Activated CD8-positive, alpha-beta memory T cell treated with anti-CD3 and anti-CD28 coated beads, Interleukin-2, amount 10 ng/mL, durations not matched to agents 7 days and 5 days (primary cell): ENCODE measurements at regions not wholly inside any gene's neighbourhood (a gene's known extent, or its start where the extent isn't known, plus 50 kb on each side); places are given as distances from the start of the nearest gene placed in this dataset.

Experiments
- ATAC-seq: fragments of 150-1000 bp; cut with Tn5 transposase; one replicate; pipeline ENCODE4 v1.10.0; 2021; ENCODE audit warnings: moderate library complexity
- CTCF ChIA-PET: fragments of 350-600 bp; sonication (Branson Sonifier 250); formaldehyde crosslinking; loops from one replicate; lab custom pipeline; 2021; ENCODE audit warnings: antibody characterized with exemption; lab: Charles Lee
- DNase-seq: peaks from one replicate; pipeline ENCODE4 v3.0.0-alpha.2; 2020
- H3K27ac Mint-ChIP-seq: one replicate; pipeline ENCODE4 v1.8.0; 2021; ENCODE audit warnings: mild to moderate bottlenecking, mixed read lengths
- H3K27me3 Mint-ChIP-seq: one replicate; pipeline ENCODE4 v1.8.0; 2021; ENCODE audit warnings: mixed read lengths
- H3K36me3 Mint-ChIP-seq: one replicate; pipeline ENCODE4 v1.8.0; 2021; ENCODE audit warnings: mild to moderate bottlenecking, mixed read lengths
- H3K4me1 Mint-ChIP-seq: one replicate; pipeline ENCODE4 v1.8.0; 2021; ENCODE audit warnings: mixed read lengths
- H3K4me3 Mint-ChIP-seq: one replicate; pipeline ENCODE4 v1.8.0; 2021; ENCODE audit warnings: mild to moderate bottlenecking, moderate library complexity, mixed read lengths
- H3K9me3 Mint-ChIP-seq: one replicate; pipeline ENCODE4 v1.8.0; 2022; ENCODE audit warnings: low read depth, mixed read lengths

DNA sequence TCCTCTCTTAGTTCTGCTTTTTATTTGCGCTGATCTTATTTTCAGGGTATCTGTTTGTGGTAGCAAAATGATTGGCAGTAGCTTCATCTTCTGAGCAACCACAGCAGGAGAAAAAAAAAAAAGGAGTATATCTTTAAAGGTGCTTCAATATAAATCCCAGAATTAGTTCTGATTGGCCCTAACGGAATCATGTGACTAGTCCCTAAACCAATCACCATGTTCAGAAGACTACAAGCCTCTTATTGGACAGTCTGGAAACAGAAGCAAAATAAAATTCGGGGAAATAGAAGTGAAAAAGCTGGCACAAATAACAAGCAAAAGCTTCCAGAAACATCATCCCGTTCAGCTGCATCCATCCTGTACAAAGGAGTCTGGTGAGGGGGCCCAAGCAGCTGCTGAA is 49.9 kb upstream of the PTPRO start:
- no peak overlapping the region for H3K27ac Mint-ChIP-seq
- no peak for DNase-seq
- H3K36me3 Mint-ChIP-seq = no peaks in the 10 kb centered on the region
- CTCF ChIA-PET = interaction anchor here (0.7 to 1.2 kb wide), 2 partner anchors 48 to 181 kb away, joined by 3 read pairs; no protein-coding TSS in a partner anchor
- no peaks in the 10 kb centered on the region for H3K9me3 Mint-ChIP-seq
- H3K4me1 Mint-ChIP-seq = peaks cover 5% of the 10 kb centered on the region
- ATAC-seq = no peak
- peaks cover 3% of the 10 kb centered on the region for H3K27me3 Mint-ChIP-seq
- H3K4me3 Mint-ChIP-seq = no peak overlapping the region
